ENCODE measurements at regions not wholly inside any gene's neighbourhood (a gene's known extent, or its start where the extent isn't known, plus 50 kb on each side); places are given as distances from the start of the nearest gene placed in this dataset.

DNA sequence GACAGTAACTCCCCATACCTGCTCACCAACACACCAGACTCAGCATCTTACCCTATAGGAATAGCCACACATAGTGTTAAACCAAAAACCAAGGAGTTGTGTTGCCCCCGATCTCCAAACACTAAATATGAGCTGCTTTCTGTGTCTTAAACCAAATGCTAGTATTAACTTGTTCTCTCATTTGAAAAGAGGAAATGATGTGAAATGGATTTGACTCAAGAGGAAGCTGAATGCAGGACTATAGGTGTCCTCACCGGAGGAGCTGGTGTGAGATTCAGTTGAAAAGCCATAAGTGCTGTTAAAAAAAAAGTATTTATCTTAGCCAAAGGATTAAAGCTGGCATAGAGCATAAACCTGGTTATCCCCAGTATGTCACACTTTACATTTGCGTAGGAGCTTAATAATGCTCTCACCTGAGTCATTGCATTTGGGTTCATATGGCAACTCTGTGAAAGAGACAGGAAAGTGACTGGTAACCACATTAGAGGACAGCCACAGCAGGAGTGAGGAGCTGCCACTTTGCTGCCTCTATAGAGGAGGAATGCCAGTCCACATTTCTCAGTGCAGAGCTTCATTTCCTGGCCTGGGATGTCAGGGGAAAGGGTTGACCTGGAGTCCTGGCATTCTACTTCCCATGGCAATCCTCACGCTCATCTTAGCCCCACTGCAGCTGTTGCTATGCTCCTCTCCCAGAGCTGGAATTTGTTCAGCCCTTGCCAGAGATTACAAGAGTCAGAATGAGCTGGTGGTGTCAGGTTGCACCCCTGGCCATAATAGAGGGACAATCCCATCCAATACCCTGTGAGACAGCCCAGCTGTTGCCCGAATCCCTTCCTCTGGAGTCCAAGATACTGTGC, 143.3 kb upstream of the ANKFN1 start:
- Mint-ChIP-seq H3K9me3 (peaks cover 7% of the 10 kb centered on the region), H3K27me3 (ENCODE audit: low read depth) (no peaks in the 10 kb centered on the region), H3K4me3 (no peak overlapping the region), H3K4me1 (ENCODE audit: low read depth) (peaks cover 6% of the 10 kb centered on the region), H3K36me3 (ENCODE audit: insufficient read depth) (no peaks in the 10 kb centered on the region)
- ATAC-seq (peak in 1 of 2 donors; percentile 62), DNase-seq (no peak)

DNA sequence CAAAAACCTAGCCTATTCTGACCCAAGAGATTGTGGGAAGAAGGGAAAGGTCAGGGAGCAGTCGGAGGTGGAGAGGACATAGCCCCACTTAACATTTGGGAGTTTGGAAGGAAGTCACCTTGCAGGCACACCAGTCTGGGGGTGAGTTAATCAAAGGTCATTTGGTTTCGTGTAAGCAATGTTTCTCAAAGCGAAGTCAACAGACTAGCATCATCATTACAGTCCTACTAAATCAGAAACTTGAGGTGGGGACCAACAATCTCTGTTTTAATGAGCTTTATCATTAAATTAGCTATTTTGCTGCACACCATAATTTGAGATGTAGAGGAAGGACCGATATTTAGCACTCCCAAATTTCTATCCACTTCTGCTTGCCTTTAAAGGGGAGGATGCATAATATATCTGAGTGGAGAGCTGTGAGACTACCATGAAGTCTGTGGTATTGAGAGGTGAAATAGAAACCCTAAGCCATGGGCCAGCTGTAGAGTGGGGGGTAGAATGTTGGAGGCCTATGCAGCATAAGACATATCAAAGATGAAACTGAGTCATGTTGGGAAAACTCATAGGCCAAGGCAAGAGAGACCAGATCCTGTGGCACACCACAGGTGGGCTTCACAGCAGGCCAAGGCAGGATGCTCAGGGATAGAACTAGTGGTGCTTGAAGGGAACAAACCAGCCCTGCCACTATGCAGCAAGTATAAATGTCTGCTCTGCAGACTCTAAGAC, 141.7 kb upstream of the ANKFN1 start:
- no peaks in the 10 kb centered on the region for H3K27me3 Mint-ChIP-seq (ENCODE audit: low read depth)
- ATAC-seq: no peak
- no peak for DNase-seq
- H3K4me1 Mint-ChIP-seq (ENCODE audit: low read depth): peaks cover 6% of the 10 kb centered on the region
- no peak overlapping the region for H3K4me3 Mint-ChIP-seq
- peaks cover 7% of the 10 kb centered on the region for H3K9me3 Mint-ChIP-seq
- H3K36me3 Mint-ChIP-seq (ENCODE audit: insufficient read depth): no peaks in the 10 kb centered on the region

GRCh38 chr17:56018211-56018610, 135.1 kb upstream of the ANKFN1 start:
- no peak overlapping the region for H3K4me3 Mint-ChIP-seq
- DNase-seq: no peak
- peaks cover 3% of the 10 kb centered on the region for H3K9me3 Mint-ChIP-seq
- H3K36me3 Mint-ChIP-seq (ENCODE audit: insufficient read depth): no peaks in the 10 kb centered on the region
- peaks cover 4% of the 10 kb centered on the region for H3K27me3 Mint-ChIP-seq (ENCODE audit: low read depth)
- ATAC-seq: no peak
- peaks cover 4% of the 10 kb centered on the region for H3K4me1 Mint-ChIP-seq (ENCODE audit: low read depth)

DNA sequence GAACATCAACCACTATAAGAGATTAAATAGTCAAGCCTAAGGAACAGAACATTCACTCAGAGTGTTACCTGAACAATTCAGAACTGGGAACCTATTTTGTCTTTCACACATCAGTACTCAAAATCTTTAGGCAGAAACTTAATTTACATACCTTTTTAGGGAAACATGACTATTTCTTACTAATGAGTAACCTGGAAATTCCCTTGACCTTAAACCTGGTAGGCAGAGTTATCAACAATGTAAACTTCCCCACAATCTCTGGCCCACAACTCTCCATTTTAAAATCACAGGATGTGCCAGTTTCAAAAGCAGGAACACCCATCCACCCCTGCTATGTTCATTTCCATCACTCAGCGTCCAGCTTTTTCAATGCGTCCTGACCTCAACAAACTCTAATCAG, 132.9 kb upstream of the ANKFN1 start:
- H3K9me3 Mint-ChIP-seq: no peaks in the 10 kb centered on the region
- H3K27me3 Mint-ChIP-seq (ENCODE audit: low read depth): peaks cover 4% of the 10 kb centered on the region
- no peaks in the 10 kb centered on the region for H3K36me3 Mint-ChIP-seq (ENCODE audit: insufficient read depth)
- peaks cover 4% of the 10 kb centered on the region for H3K4me1 Mint-ChIP-seq (ENCODE audit: low read depth)
- no peak overlapping the region for H3K4me3 Mint-ChIP-seq
- no peak for DNase-seq
- ATAC-seq: peak; percentile 32 to 65

- DNase-seq (no peak), ATAC-seq (no peak)
- Mint-ChIP-seq H3K36me3 (ENCODE audit: insufficient read depth) (no peaks in the 10 kb centered on the region), H3K9me3 (no peaks in the 10 kb centered on the region), H3K27me3 (ENCODE audit: low read depth) (peaks cover 4% of the 10 kb centered on the region), H3K4me1 (ENCODE audit: low read depth) (peaks cover 4% of the 10 kb centered on the region), H3K4me3 (no peak overlapping the region)
Measured at GRCh38 chr17:56021681-56022190, 131.5 kb upstream of the ANKFN1 start.

GRCh38 chr17:56023851-56024250, 129.4 kb upstream of the ANKFN1 start:
- peaks cover 4% of the 10 kb centered on the region for H3K4me1 Mint-ChIP-seq (ENCODE audit: low read depth)

GRCh38 chr17:56026915-56027314, 126.4 kb upstream of the ANKFN1 start:
- H3K4me3 Mint-ChIP-seq: no peak overlapping the region
- ATAC-seq (no peak), DNase-seq (no peak)
- H3K9me3 Mint-ChIP-seq: no peaks in the 10 kb centered on the region
- no peaks in the 10 kb centered on the region for H3K4me1 Mint-ChIP-seq (ENCODE audit: low read depth)
- H3K27me3 Mint-ChIP-seq (ENCODE audit: low read depth): peaks cover 2% of the 10 kb centered on the region
- H3K36me3 Mint-ChIP-seq (ENCODE audit: insufficient read depth): no peaks in the 10 kb centered on the region

More at GRCh38 chr17:56023851-56024250, 129.4 kb upstream of the ANKFN1 start:
- ATAC-seq (peak in 1 of 2 donors; percentile 31), DNase-seq (no peak)
- Mint-ChIP-seq H3K36me3 (ENCODE audit: insufficient read depth) (no peaks in the 10 kb centered on the region), H3K9me3 (no peaks in the 10 kb centered on the region), H3K4me3 (no peak overlapping the region), H3K27me3 (ENCODE audit: low read depth) (no peaks in the 10 kb centered on the region)

DNA sequence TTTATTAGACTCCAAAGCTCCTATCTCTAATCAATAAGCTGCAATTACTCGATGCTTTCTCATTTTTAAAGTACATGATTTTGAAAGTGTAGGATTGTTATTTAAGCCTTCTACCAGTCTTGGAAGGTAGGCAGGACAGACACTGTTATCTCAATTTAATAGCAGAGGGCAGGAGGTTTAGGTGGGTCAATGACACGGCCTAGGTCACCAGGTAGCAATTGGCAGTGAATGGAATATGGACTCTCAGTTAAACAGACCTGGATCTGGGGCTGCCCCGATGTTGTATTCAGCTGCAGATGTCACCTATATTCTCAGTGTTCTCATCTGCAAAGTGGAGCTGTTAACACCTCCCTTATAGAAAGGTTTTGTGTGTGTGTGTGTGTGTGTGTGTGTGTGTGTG, 124.4 kb upstream of the ANKFN1 start:
- Mint-ChIP-seq H3K4me3 (no peak overlapping the region), H3K9me3 (no peaks in the 10 kb centered on the region)
- no peak for ATAC-seq

DNA sequence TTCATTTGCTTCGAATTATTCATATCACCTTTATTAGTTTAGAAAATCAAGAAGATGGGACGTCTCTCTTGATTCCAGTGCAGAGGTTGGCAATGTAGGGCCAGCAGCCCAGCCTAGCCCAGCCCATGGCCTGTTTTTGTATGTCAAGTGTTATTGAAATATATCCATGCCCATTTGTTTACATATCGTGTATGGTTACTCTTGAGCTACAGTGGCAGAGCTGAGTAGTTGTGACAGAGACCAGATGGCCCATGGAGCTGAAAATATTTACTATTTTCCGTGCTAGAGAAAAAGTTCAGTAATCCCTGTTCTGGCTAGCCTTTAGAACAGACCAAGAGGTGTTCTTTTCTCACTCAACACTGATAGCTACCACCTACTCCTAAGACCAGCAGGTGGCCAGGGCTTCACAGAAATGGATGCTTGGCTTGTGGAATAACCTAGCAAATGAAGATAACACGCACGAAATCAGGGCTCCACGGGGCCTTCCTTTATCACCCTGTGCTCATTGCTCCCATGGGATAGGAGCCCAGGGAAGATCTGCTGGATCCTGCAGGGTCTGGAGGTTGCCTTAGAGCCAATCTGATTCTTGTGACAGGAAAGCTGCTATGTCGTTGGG, 123.2 kb upstream of the ANKFN1 start:
- Mint-ChIP-seq H3K4me3 (no peak overlapping the region), H3K36me3 (ENCODE audit: insufficient read depth) (no peaks in the 10 kb centered on the region), H3K9me3 (no peaks in the 10 kb centered on the region), H3K4me1 (ENCODE audit: low read depth) (no peaks in the 10 kb centered on the region), H3K27me3 (ENCODE audit: low read depth) (peaks cover 8% of the 10 kb centered on the region)
- DNase-seq: no peak
- ATAC-seq: no peak

More for the DNA sequence above, 124.4 kb upstream of the ANKFN1 start:
- no peaks in the 10 kb centered on the region for H3K36me3 Mint-ChIP-seq (ENCODE audit: insufficient read depth)
- no peak for DNase-seq
- no peaks in the 10 kb centered on the region for H3K4me1 Mint-ChIP-seq (ENCODE audit: low read depth)
- H3K27me3 Mint-ChIP-seq (ENCODE audit: low read depth): peaks cover 8% of the 10 kb centered on the region

GRCh38 chr17:56031636-56032035, 121.6 kb upstream of the ANKFN1 start:
- Mint-ChIP-seq H3K9me3 (no peaks in the 10 kb centered on the region), H3K27me3 (ENCODE audit: low read depth) (peaks cover 8% of the 10 kb centered on the region), H3K36me3 (ENCODE audit: insufficient read depth) (no peaks in the 10 kb centered on the region), H3K4me1 (ENCODE audit: low read depth) (no peaks in the 10 kb centered on the region), H3K4me3 (no peak overlapping the region)
- no peak for ATAC-seq
- DNase-seq: no peak

DNA sequence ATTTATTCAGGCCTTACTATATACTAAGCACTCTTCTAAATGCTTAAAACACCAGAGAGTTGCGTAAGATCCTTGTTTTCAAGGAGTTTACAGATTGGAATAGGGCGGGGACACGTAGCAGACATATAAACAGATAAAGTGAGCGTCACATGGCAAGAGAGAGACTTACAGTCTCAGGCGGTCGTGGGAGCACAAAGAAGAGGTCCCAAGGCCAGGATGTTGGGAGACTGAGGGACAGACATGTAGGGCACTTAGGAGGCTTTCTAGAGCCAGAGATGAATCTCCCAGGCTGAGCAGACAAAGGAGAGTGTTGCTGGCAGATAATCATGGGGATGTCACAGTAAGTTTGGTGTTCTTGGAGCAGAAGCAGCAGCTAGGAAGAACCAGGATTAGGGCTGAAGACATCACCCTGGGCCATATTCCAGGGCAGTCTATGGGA, 119.1 kb upstream of the ANKFN1 start:
- no peaks in the 10 kb centered on the region for H3K36me3 Mint-ChIP-seq (ENCODE audit: insufficient read depth)
- H3K9me3 Mint-ChIP-seq: no peaks in the 10 kb centered on the region
- H3K27me3 Mint-ChIP-seq (ENCODE audit: low read depth): peaks cover 8% of the 10 kb centered on the region
- ATAC-seq (no peak), DNase-seq (no peak)
- H3K4me1 Mint-ChIP-seq (ENCODE audit: low read depth): no peaks in the 10 kb centered on the region
- H3K4me3 Mint-ChIP-seq: no peak overlapping the region

DNA sequence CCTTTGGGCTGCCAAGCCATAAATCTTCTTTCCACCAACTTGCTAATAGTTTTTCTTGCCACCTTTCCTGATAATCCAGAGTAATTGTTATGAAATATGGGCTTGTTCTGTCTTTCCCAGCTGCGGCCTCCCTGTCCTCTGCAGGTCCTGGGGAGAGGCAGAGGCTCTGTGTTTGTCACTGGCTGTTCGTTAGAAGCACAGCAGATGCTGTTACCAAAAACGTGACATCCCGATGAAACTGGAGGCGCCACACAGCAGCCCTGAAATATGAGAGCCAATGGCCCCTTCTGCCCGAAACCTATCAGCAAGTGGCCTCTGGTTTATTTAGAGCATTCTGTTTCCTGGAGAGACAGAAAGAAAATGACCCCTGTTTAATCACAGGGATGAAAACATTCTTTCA, 115.1 kb upstream of the ANKFN1 start:
- Mint-ChIP-seq H3K36me3 (ENCODE audit: insufficient read depth) (no peaks in the 10 kb centered on the region), H3K4me3 (no peak overlapping the region), H3K27me3 (ENCODE audit: low read depth) (peaks cover 3% of the 10 kb centered on the region), H3K4me1 (ENCODE audit: low read depth) (no peaks in the 10 kb centered on the region), H3K9me3 (no peaks in the 10 kb centered on the region)
- DNase-seq (no peak), ATAC-seq (no peak)

GRCh38 chr17:56045872-56046271, 107.4 kb upstream of the ANKFN1 start:
- no peak overlapping the region for H3K4me3 Mint-ChIP-seq
- H3K36me3 Mint-ChIP-seq (ENCODE audit: insufficient read depth): no peaks in the 10 kb centered on the region
- ATAC-seq (no peak), DNase-seq (no peak)
- peaks cover 5% of the 10 kb centered on the region for H3K27me3 Mint-ChIP-seq (ENCODE audit: low read depth)
- H3K4me1 Mint-ChIP-seq (ENCODE audit: low read depth): no peaks in the 10 kb centered on the region
- H3K9me3 Mint-ChIP-seq: no peaks in the 10 kb centered on the region

GRCh38 chr17:56047331-56047730, 105.9 kb upstream of the ANKFN1 start:
- no peaks in the 10 kb centered on the region for H3K36me3 Mint-ChIP-seq (ENCODE audit: insufficient read depth)
- ATAC-seq (no peak), DNase-seq (no peak)
- no peaks in the 10 kb centered on the region for H3K4me1 Mint-ChIP-seq (ENCODE audit: low read depth)
- H3K27me3 Mint-ChIP-seq (ENCODE audit: low read depth): peaks cover 5% of the 10 kb centered on the region
- no peak overlapping the region for H3K4me3 Mint-ChIP-seq
- H3K9me3 Mint-ChIP-seq: no peaks in the 10 kb centered on the region

All from activated T-cell treated with anti-CD3 and anti-CD28 coated beads, Interleukin-2, amount 50 U/mL, for 4 hours (primary cell).